ENCODE measurements at regions not wholly inside any gene's neighbourhood (a gene's known extent, or its start where the extent isn't known, plus 50 kb on each side); places are given as distances from the start of the nearest gene placed in this dataset.

DNA sequence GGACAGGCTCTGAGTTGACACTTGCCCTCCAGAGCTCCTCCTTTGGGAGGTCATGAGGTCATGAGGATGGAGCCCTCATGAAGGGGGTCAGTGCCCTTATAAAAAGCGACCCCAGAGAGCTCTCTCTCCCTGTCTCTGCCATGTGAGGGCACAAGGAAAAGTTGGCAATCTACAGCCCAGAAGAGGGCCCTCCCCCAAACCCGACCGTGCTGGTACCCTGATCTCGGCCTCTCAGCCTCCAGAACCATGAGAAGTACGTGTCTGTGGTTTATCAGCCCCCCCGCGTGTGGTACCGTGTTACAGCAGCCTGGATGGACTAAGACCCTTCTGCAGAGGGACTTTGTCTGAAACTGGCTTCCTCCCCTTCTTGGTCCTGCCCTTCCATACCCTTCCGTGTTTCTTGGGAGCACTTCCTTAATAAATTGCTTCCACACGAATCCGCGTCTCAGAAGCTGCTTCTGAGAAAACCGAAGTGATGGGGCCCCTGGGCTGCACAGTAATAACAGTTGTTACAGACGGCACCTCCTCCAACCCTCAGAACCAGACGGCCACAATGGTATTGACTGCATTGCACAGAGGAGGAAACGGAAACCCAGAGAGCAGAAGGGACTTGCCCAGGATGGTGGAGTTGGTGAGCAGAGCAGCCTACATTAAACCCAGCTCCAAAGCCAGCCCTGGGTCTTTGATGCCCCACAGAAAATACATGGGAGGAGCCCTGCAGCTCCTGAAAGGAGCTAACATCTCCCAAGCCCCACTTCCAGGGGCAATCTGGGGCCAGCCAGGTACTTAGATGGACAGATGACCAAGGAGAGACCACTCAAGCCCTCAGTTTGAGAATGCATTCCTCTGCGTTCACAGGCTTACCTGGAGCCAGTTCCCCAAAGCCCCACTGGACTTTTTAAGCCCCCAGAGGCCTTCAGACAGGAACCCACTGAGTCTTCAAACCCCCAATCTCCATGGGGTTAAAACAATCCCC, 242.7 kb downstream of the BCOR start:
- FAIRE-seq (no peak), DNase-seq (ENCODE audit: insufficient read length, low spot score) (no peak)
- TF ChIP-seq, protein P1, sequence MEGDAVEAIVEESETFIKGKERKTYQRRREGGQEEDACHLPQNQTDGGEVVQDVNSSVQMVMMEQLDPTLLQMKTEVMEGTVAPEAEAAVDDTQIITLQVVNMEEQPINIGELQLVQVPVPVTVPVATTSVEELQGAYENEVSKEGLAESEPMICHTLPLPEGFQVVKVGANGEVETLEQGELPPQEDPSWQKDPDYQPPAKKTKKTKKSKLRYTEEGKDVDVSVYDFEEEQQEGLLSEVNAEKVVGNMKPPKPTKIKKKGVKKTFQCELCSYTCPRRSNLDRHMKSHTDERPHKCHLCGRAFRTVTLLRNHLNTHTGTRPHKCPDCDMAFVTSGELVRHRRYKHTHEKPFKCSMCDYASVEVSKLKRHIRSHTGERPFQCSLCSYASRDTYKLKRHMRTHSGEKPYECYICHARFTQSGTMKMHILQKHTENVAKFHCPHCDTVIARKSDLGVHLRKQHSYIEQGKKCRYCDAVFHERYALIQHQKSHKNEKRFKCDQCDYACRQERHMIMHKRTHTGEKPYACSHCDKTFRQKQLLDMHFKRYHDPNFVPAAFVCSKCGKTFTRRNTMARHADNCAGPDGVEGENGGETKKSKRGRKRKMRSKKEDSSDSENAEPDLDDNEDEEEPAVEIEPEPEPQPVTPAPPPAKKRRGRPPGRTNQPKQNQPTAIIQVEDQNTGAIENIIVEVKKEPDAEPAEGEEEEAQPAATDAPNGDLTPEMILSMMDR (IDR thresholded peaks at IDR 0.05; ENCODE audit: insufficient read depth, missing control alignments): no peak

DNA sequence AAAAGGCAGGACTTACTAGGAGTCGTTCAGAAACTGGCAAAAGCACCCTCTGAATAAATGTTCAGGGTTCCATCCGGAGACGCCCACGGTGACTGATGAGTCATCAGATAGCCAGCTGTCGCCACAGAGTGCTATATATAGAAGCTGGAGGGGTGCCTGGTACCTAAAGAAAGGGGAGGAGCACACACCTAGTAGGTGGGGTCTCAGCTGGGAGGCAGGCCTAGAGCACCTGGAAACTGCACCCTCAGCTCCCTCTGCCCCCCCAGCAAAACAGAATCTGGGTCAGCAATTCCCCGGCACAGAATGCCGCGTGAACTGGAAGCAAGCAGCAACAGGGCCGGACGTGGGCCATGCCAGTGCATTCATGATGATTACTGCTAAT, 242.0 kb downstream of the BCOR start:
- FAIRE-seq: no peak

DNA sequence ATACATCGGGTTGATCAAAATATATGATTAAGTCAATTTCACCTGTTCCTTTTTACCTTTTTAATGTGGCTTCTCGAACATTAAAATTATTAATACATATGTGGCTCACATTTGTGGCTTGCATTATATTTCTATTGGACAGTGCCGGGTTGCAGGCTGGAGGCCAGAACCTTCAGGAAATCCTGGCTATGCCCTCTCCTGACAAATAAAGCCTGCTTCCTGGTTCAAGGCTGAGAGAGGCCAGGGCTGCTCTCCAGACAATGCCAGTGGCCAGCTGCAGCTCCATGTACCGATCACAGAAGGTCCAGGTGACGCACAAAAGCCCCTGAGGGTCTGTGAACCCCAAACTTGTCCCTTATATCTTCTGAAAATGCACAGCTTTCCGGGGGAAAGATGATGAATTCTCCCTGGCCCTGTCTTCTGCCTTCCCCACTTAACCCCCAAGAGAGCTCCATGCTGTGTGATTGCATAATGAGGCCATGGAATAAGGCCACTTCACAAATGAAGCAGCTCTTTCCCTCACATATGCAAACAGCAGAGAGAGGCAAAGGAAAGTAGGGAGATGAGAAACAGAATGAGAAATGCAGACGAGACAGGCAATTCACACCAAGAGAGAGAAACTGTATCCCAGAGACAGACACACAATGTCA, 241.2 kb downstream of the BCOR start:
- TF ChIP-seq, protein P1 (IDR thresholded peaks at IDR 0.05; ENCODE audit: insufficient read depth, missing control alignments): no peak
- no peak for DNase-seq (ENCODE audit: insufficient read length, low spot score)
- no peak for FAIRE-seq

More for the DNA sequence above, 242.0 kb downstream of the BCOR start:
- TF ChIP-seq, protein P1 (IDR thresholded peaks at IDR 0.05; ENCODE audit: insufficient read depth, missing control alignments): no peak
- DNase-seq (ENCODE audit: insufficient read length, low spot score): no peak

DNA sequence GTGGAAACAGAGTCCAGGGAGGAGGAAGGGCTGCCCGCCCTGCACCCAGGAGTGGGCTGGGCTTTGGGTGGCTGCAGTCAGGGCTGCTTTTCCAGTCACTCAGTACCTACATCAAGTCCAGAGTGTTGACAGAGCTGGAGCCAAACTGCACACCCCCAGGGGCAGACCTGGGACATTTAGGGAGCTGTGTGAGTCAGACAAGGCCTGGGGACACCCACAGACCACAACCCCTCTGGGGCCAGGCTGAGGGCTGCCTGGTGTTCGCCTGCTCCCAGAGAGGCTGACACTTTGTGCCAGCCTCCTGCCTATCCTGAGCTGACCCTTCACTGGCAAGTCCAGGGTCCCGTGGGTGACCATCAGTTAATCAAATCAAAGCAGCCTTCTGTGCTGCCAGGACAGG, 240.0 kb downstream of the BCOR start:
- no peak for FAIRE-seq
- TF ChIP-seq, protein P1 (IDR thresholded peaks at IDR 0.05; ENCODE audit: insufficient read depth, missing control alignments): no peak
- no peak for DNase-seq (ENCODE audit: insufficient read length, low spot score)

DNA sequence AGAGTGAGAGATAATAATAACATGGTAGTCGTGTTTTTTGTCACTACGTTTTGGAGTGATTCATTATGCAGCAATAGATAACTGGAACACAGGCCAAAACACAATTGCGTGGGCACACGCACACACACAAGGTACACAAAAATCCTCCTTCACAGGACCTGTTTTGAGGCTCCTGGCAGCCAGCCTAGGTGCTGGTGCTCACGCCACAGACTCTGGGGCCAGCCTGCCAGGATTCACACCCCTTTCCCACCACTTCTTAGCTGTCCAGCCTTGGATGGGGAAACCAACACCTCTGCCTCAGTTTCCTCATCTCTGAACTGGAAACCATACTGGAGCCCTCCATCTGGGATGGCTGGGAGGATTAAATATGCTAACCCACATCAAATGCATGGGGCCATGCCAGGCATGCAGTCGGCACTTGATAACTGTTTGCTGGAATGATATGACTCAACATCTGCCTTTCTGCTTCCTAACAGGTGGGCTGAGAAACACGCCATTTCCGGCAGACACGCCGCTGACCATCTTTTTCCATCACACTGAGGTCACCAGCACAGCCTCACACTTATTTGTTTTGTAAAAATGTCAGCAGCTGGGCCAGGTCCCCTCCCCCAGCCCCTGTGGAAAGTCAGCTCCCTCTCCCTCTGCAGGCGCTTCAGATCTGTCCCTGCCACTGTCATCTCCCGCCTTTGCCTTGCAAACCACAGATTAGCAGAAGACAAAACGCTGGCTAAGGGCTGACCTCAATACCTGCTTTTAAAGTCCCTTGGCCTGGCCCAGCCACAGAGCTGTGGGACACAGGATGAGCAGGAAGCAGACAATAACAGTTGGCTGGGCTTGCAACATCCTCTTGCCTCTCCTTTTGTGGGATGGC, 237.5 kb downstream of the BCOR start:
- DNase-seq (ENCODE audit: insufficient read length, low spot score) (no peak), FAIRE-seq (no peak)
- TF ChIP-seq, protein P1 (IDR thresholded peaks at IDR 0.05; ENCODE audit: insufficient read depth, missing control alignments): no peak

DNA sequence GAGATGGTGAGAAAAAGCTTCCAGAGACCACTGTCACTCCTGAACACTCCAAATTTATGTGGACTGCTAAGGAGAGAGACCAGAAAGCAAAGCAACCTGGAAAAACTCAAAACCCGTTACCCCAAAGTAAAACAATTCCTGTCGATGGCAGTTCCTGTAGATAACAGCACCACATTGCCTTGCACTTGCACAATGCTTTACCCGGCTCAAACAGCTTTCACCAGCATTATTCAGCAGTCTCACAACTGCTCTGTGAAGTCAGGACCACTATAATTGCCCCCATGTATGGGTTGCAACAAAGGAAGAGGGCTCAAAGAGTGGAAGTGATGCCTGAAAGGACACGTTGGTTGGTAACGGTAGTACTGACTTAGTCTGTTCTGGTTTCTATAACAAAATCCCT, 234.8 kb downstream of the BCOR start:
- FAIRE-seq (no peak), DNase-seq (ENCODE audit: insufficient read length, low spot score) (no peak)
- TF ChIP-seq, protein P1 (IDR thresholded peaks at IDR 0.05; ENCODE audit: insufficient read depth, missing control alignments): no peak
